ENCODE measurements at regions not wholly inside any gene's neighbourhood (a gene's known extent, or its start where the extent isn't known, plus 50 kb on each side); places are given as distances from the start of the nearest gene placed in this dataset.
"Not testable (repeated sequence)": the region's sequence is repeated elsewhere in the genome, so short reads cannot be mapped to it uniquely, and the experiment has no call there.

- no peak for DNase-seq
These were observed 50.2 kb upstream of the FAM174B start for GRCh38 chr15:92705764-92706163.

- DNase-seq: no peak
These were observed 50.6 kb upstream of the FAM174B start for GRCh38 chr15:92706201-92706600.

- DNase-seq: no peak
These were observed 52.4 kb upstream of the FAM174B start for GRCh38 chr15:92707880-92708551.

GRCh38 chr15:92708635-92709034, 53.1 kb upstream of the FAM174B start:
- DNase-seq: no peak

- peak; percentile 16 for DNase-seq
These were observed 53.7 kb upstream of the FAM174B start for GRCh38 chr15:92709110-92709790.

GRCh38 chr15:92711457-92711831, 55.9 kb upstream of the FAM174B start:
- no peak for DNase-seq

GRCh38 chr15:92714077-92714476, 58.5 kb upstream of the FAM174B start:
- DNase-seq: no peak

- peak; percentile 81 for DNase-seq
These were observed 59.2 kb upstream of the FAM174B start for GRCh38 chr15:92714477-92715401.

- no peak for DNase-seq
These were observed 60.2 kb upstream of the FAM174B start for GRCh38 chr15:92715758-92716157.

GRCh38 chr15:92719021-92719420, 63.4 kb upstream of the FAM174B start:
- DNase-seq: no peak

- no peak for DNase-seq
These were observed 68.6 kb upstream of the FAM174B start for GRCh38 chr15:92724144-92724543.

GRCh38 chr15:92725171-92725570, 69.6 kb upstream of the FAM174B start:
- DNase-seq: no peak

- DNase-seq: no peak
These were observed 72.7 kb upstream of the FAM174B start for GRCh38 chr15:92728266-92728665.

GRCh38 chr15:92733090-92733933, 77.7 kb upstream of the FAM174B start:
- no peak for DNase-seq

GRCh38 chr15:92733934-92734521, 78.5 kb upstream of the FAM174B start:
- DNase-seq: no peak

- DNase-seq: not testable (repeated sequence)
These were observed 83.7 kb upstream of the FAM174B start for GRCh38 chr15:92739246-92739645.

- DNase-seq: no peak
These were observed 90.3 kb upstream of the FAM174B start for GRCh38 chr15:92745845-92746271.

GRCh38 chr15:92747047-92747446, 91.5 kb upstream of the FAM174B start:
- DNase-seq: no peak

GRCh38 chr15:92749216-92749615, 93.6 kb upstream of the FAM174B start:
- DNase-seq: no peak

GRCh38 chr15:92749946-92750345, 94.4 kb upstream of the FAM174B start:
- DNase-seq: no peak

- DNase-seq: no peak
These were observed 96.0 kb upstream of the FAM174B start for GRCh38 chr15:92751528-92751927.

GRCh38 chr15:92753591-92753990, 98.0 kb upstream of the FAM174B start:
- DNase-seq: no peak

Measured in RPMI8226 (cell line).